ENCODE measurements at regions not wholly inside any gene's neighbourhood (a gene's known extent, or its start where the extent isn't known, plus 50 kb on each side); places are given as distances from the start of the nearest gene placed in this dataset.

DNA sequence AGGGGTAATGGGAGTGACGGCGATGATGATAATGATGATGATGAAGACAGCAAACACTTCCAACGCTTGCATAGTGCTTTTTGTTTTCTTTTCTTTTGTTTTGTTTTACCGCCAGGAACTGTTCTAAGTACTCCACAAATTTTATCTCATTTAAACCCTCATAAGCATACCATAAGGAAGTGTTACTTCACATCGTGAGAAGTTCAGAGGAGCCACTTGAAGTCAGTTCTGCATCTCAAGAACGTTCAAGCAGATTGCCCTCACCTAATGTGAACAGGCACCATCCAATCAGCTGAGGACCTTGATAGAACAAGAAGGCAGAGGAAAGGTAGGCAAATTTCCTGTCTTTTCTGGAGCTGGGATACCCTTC is 104.1 kb downstream of the LSM3 start:
- H3K27ac ChIP-seq (ENCODE audit: low read depth, low read length) = no peak overlapping the region
- no peaks in the 10 kb centered on the region for H3K9me3 ChIP-seq (ENCODE audit: insufficient read depth, low read depth, low read length)
- WGBS = 97% methylated on average over 6 of the region's 6 CpGs
- H3K9ac ChIP-seq (ENCODE audit: low read depth, low read length) = no peak overlapping the region
- no peaks in the 10 kb centered on the region for H3K27me3 ChIP-seq (ENCODE audit: insufficient read depth, low read length)
- no peak overlapping the region for H3K4me3 ChIP-seq (ENCODE audit: low read length)
- H3K4me1 ChIP-seq (ENCODE audit: insufficient read depth, low read length) = peaks cover 22% of the 10 kb centered on the region
- no peaks in the 10 kb centered on the region for H3K36me3 ChIP-seq (ENCODE audit: insufficient read depth, low read length)

DNA sequence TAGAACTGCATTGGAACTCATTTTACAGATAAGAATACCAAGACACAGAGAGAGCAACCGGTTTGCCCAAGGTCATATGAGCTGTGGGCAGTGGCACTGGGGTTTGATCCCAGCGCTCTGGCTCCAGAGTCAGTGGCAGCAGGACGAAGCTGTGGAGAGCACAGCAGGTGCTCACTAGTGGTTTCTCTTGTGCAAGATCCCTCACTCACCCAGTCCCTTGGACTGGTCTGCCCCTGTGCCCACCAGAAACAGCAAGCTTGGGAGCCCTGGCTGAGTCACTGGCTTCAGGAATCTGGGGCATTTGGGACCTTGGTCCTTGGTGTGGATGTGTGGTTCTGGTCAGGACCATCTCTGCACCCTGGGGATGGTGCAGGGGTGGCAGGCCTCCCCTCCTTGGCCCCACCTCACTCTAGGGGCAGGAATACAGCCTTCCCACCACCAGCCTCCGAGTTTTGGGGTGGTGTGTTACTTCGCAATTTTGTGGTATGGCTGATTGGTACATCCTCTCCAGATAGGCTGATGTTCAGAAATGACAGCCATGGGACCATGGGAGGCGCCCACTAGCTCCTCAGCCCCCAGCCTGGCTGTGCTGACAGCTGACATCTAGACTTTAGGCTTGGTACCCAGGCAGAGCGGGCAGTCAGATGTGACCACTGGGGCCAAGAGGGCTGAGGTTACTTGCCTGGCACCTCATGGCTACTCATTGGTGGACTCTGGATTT is 104.6 kb downstream of the LSM3 start:
- H3K27ac ChIP-seq (ENCODE audit: low read depth, low read length) = no peak overlapping the region
- no peak overlapping the region for H3K4me3 ChIP-seq (ENCODE audit: low read length)
- 92% methylated on average over 7 of the region's 7 CpGs for WGBS
- H3K27me3 ChIP-seq (ENCODE audit: insufficient read depth, low read length) = no peaks in the 10 kb centered on the region
- no peaks in the 10 kb centered on the region for H3K9me3 ChIP-seq (ENCODE audit: insufficient read depth, low read depth, low read length)
- no peak overlapping the region for H3K9ac ChIP-seq (ENCODE audit: low read depth, low read length)
- no peaks in the 10 kb centered on the region for H3K36me3 ChIP-seq (ENCODE audit: insufficient read depth, low read length)
- H3K4me1 ChIP-seq (ENCODE audit: insufficient read depth, low read length) = peaks cover 22% of the 10 kb centered on the region

DNA sequence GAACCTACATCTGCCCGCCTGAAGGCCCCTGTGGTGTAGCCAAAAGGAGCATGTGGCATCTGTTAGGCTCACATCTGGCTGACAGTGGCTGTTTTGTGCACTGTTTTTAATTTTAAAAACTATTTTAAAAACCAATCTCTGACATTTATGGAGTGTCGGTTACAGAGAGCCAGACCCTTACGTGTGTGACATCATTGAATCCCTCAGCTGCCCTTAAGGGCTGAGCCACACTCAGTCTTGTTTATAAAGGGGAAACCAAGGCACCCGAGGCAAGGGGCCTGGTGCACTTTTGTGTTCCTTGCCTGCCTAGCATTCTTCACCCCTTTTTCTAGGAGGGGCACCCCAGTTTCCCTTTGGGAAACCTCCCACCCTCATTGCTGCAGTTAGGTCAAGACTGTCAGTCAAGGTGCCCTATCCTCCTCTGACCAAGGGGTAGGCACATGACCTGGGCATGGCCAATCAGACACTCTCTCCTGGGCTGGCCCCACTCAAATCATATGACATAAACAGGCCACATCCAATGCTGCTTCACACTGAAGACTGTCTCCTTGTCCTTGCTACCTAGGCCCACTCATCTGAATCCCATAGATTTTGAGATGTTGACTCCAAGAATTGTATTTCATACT is 105.3 kb downstream of the LSM3 start:
- H3K36me3 ChIP-seq (ENCODE audit: insufficient read depth, low read length) = no peaks in the 10 kb centered on the region
- H3K4me1 ChIP-seq (ENCODE audit: insufficient read depth, low read length) = peaks cover 20% of the 10 kb centered on the region
- WGBS = 91% methylated on average over 4 of the region's 4 CpGs

DNA sequence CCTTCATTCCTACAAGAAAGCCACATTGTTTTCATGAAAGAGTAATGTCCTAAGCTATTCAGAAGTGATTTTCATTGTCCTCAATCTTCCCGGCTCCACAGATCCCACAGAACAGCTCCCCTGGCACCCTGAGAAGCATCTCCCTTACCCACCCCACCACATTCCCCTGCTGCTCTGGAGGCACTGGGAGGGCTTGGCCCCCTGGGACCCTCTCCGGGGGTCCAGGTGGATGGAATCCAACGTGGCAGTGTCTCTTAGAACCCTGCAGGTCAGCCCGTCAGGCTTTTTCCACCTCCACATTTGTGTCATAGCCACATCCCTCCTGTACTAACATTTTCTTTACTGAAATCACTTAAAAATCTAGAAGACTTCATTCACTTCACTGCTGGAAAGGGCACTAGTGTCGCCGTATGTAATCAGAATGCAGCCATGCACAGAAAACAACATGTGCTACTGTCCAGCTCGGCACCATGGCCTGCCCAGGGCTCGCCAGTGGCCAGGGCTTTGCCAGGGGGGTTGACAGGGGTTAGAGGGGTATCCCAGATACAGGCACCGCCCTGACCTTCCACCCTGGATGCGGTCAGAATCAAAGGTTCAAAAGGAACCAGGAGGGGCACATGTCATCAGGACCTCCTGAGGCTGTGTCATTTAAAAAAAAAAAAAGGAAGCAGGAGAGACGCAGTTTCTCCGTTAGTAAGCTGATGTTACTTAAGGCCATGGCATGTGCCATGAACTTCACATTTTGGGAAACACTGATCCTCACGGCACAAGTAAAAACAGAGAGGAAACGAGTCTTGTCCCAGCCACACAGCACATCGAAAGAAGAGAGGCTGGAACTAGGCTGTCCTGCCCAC is 106.3 kb downstream of the LSM3 start:
- Histone ChIP-seq H3K9me3 (ENCODE audit: insufficient read depth, low read depth, low read length) (no peaks in the 10 kb centered on the region), H3K27ac (ENCODE audit: low read depth, low read length) (no peak overlapping the region), H3K36me3 (ENCODE audit: insufficient read depth, low read length) (no peaks in the 10 kb centered on the region), H3K9ac (ENCODE audit: low read depth, low read length) (no peak overlapping the region), H3K4me3 (ENCODE audit: low read length) (no peak overlapping the region), H3K4me1 (ENCODE audit: insufficient read depth, low read length) (peaks cover 24% of the 10 kb centered on the region), H3K27me3 (ENCODE audit: insufficient read depth, low read length) (no peaks in the 10 kb centered on the region)
- 79% methylated on average over 15 of the region's 15 CpGs for WGBS

More for the DNA sequence above, 105.3 kb downstream of the LSM3 start:
- H3K27ac ChIP-seq (ENCODE audit: low read depth, low read length) = no peak overlapping the region
- H3K9me3 ChIP-seq (ENCODE audit: insufficient read depth, low read depth, low read length) = no peaks in the 10 kb centered on the region
- H3K27me3 ChIP-seq (ENCODE audit: insufficient read depth, low read length) = no peaks in the 10 kb centered on the region
- no peak overlapping the region for H3K9ac ChIP-seq (ENCODE audit: low read depth, low read length)
- no peak overlapping the region for H3K4me3 ChIP-seq (ENCODE audit: low read length)

DNA sequence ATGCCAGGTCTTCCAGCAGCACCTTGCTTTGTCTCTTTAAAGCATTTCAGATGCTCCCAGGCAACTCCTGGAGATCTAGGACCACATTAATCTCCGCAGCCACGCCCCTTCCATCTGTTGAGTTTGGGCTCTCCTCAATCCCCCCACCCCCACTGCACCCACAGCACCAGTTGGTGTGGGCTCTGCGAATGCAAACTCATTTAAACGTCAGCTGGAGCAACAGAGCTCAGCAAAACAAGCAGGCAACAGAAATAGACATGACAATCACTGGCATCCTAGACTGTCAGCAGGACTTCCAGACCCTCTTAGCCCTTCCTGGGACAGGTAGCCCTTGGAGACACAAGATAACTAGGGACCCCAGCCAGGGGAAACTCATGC is 106.9 kb downstream of the LSM3 start:
- Histone ChIP-seq H3K27me3 (ENCODE audit: insufficient read depth, low read length) (no peaks in the 10 kb centered on the region), H3K4me3 (ENCODE audit: low read length) (no peak overlapping the region), H3K4me1 (ENCODE audit: insufficient read depth, low read length) (peaks cover 29% of the 10 kb centered on the region), H3K36me3 (ENCODE audit: insufficient read depth, low read length) (no peaks in the 10 kb centered on the region), H3K9me3 (ENCODE audit: insufficient read depth, low read depth, low read length) (no peaks in the 10 kb centered on the region), H3K27ac (ENCODE audit: low read depth, low read length) (no peak overlapping the region), H3K9ac (ENCODE audit: low read depth, low read length) (no peak overlapping the region)
- 33% methylated on average over 4 of the region's 4 CpGs for WGBS

DNA sequence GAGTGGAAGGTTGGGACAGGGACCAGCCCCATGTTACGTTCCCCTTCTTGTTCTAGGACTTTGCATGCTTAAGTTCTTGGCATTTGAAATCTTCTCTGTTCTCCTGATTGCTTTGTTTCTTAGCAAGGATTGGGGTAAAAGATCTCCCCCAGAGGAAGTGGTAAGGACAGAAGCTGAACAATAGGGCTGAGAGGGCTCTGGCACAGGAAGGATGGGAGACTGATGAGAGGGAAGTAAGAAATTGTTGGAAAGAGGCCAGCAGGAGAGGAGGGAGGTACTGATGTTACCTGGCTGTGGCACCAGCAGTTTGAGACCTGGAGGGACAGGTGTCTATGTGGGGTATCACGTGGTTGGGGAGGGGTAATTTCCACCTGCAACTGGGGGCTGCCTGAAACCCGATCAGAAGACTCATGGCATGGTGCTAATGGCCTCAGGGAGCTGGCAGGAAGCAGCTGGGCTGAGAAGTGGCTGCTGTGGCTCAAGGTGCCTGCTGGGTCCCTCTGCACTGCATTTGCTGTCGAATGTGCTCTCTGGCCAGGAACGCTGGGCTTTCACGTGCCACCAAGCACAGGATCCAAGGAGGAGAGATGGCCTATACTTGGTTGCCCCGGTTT is 108.4 kb downstream of the LSM3 start:
- 82% methylated on average over 7 of the region's 7 CpGs for WGBS
- Histone ChIP-seq H3K27me3 (ENCODE audit: insufficient read depth, low read length) (no peaks in the 10 kb centered on the region), H3K9me3 (ENCODE audit: insufficient read depth, low read depth, low read length) (no peaks in the 10 kb centered on the region), H3K4me1 (ENCODE audit: insufficient read depth, low read length) (peaks cover 41% of the 10 kb centered on the region), H3K4me3 (ENCODE audit: low read length) (no peak overlapping the region), H3K27ac (ENCODE audit: low read depth, low read length) (no peak overlapping the region), H3K9ac (ENCODE audit: low read depth, low read length) (no peak overlapping the region), H3K36me3 (ENCODE audit: insufficient read depth, low read length) (no peaks in the 10 kb centered on the region)

DNA sequence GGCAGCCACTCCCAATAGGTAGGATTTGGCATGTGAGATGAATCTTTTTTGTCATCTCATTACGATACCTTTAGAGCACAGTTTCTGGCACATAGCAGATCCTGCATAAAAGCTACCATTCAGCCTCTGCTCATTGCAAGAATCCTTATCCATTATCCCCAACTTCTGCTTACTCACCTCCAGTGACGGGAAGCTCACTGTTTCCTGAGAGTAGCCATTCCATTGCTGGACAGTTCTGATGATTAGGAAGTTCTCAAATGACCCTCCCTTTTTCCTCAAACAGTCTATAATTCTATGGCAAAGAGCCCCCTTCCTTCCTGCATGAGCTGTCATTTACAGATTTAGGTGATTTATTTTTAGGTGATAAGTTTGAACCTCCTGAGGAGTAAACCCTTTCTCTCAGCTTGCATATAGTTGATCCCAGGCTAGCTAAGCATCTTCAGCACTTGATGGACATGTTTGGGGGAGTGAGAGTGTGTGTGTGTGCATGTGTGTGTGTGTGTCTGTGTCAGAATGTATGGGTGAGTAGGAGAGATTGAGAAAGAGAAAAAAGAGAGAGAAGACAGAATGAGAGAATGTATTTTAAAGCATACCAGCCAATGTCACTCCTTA is 109.7 kb downstream of the LSM3 start:
- Histone ChIP-seq H3K4me1 (ENCODE audit: insufficient read depth, low read length) (peaks cover 41% of the 10 kb centered on the region), H3K27me3 (ENCODE audit: insufficient read depth, low read length) (no peaks in the 10 kb centered on the region), H3K9ac (ENCODE audit: low read depth, low read length) (no peak overlapping the region), H3K27ac (ENCODE audit: low read depth, low read length) (no peak overlapping the region), H3K4me3 (ENCODE audit: low read length) (no peak overlapping the region), H3K36me3 (ENCODE audit: insufficient read depth, low read length) (no peaks in the 10 kb centered on the region), H3K9me3 (ENCODE audit: insufficient read depth, low read depth, low read length) (no peaks in the 10 kb centered on the region)
- 94% methylated on average over 2 of the region's 2 CpGs for whole genome bisulfite sequencing

DNA sequence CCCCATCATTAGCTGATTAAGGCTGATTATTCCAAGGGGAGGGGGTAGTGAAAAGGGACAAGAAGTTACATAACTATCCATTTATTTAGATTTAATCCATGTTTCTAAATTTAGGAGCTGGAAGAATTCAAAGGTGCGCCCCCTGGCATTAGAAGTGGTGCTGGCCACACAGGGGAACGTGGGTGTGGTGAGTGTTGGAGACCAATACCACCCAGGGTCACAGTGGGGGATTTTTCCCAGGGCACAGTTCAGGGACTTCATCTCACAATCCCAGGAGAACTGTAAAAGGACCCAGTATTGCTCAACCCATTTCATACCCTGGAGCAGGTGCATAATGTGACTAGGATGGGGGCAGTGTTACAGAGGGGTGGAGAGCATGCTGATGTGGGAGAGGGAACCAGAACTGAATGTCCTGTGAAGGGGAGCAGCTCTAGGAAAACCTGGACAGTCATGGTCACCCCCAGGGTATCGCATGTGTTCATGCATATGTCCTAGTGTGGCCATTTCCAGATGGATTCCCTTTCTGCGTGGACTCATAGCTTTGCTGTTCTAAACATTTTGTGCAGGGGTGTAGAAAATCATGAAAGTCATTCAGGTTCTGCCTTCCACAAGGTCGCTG is 110.3 kb downstream of the LSM3 start:
- Histone ChIP-seq H3K4me1 (ENCODE audit: insufficient read depth, low read length) (peaks cover 41% of the 10 kb centered on the region), H3K27ac (ENCODE audit: low read depth, low read length) (no peak overlapping the region), H3K4me3 (ENCODE audit: low read length) (no peak overlapping the region), H3K27me3 (ENCODE audit: insufficient read depth, low read length) (no peaks in the 10 kb centered on the region), H3K9ac (ENCODE audit: low read depth, low read length) (no peak overlapping the region), H3K9me3 (ENCODE audit: insufficient read depth, low read depth, low read length) (no peaks in the 10 kb centered on the region), H3K36me3 (ENCODE audit: insufficient read depth, low read length) (no peaks in the 10 kb centered on the region)
- 78% methylated on average over 5 of the region's 5 CpGs for WGBS

DNA sequence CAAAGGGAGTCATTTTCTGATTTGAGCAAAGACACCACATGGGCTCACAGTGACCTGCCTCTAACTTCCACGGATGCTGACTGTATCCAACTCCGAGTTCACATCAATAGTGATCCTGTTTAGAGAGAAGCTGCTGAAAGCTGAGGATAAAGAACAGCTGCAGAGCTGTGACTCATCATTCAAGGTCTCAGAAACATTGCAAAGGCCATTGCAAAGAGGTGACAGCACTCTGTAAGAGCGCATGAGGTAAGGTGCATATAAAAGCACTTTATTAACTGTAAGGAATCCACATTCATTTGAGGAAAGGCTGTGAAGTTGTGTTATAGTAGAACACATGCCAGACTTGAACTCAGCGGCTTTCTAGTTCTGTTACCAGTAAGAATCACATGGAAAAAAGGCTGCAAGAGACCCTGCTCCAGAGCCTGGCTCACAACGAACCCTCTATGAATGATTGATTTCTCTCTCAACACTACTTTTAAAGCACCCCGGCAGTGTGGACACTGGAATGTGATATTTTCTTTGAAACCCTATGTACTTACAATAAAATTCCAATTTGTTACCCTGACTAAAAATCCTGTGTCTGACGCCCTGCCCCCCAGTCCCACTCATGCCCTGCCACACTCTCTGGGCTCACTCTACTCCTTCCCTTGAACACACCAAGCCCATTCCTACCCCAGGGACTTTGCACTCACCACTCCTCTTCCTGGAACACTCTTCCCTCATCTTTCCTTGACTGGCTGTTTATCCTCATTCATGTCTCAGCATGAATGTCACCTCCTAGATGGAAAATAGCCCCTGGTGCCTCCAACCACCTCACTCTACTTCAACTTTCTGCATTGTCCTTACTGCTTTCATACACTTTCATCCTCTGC is 111.2 kb downstream of the LSM3 start:
- no peaks in the 10 kb centered on the region for H3K27me3 ChIP-seq (ENCODE audit: insufficient read depth, low read length)
- H3K4me1 ChIP-seq (ENCODE audit: insufficient read depth, low read length) = peaks cover 41% of the 10 kb centered on the region
- H3K9me3 ChIP-seq (ENCODE audit: insufficient read depth, low read depth, low read length) = no peaks in the 10 kb centered on the region
- no peak overlapping the region for H3K4me3 ChIP-seq (ENCODE audit: low read length)
- WGBS = 60% methylated on average over 7 of the region's 7 CpGs
- no peaks in the 10 kb centered on the region for H3K36me3 ChIP-seq (ENCODE audit: insufficient read depth, low read length)
- H3K27ac ChIP-seq (ENCODE audit: low read depth, low read length) = no peak overlapping the region
- H3K9ac ChIP-seq (ENCODE audit: low read depth, low read length) = no peak overlapping the region

All from HUES64 (cell line).